HepG2 (cell line): ENCODE measurements at regions not wholly inside any gene's neighbourhood (a gene's known extent, or its start where the extent isn't known, plus 50 kb on each side); places are given as distances from the start of the nearest gene placed in this dataset.

Experiments used
- ETV6 ChIP-seq: sonication (generic); formaldehyde crosslinking; conservative IDR thresholded peaks from 2 replicates; pipeline ENCODE4 v1.4.0; 2020; ENCODE audit warnings: missing genetic modification reagents
- EZH2 ChIP-seq: conservative IDR thresholded peaks from 2 replicates; pipeline ENCODE4 v1.6.1; 2012; ENCODE audit warnings: mild to moderate bottlenecking, low read depth, low read length, moderate library complexity
- FOXK2 ChIP-seq: fragments of 450-650 bp; IDR thresholded peaks from 2 replicates; pipeline ENCODE4 v1.6.1; 2016
- ISL2 ChIP-seq: sonication (generic); formaldehyde crosslinking; IDR thresholded peaks from 2 replicates; pipeline ENCODE4 v1.5.0; 2020; ENCODE audit warnings: missing genetic modification reagents
- SCMH1 ChIP-seq: sonication (generic); formaldehyde crosslinking; IDR thresholded peaks from 2 replicates; pipeline ENCODE4 v1.9.0; 2021; ENCODE audit warnings: missing genetic modification reagents, mild to moderate bottlenecking, borderline replicate concordance
- SIN3A ChIP-seq: IDR thresholded peaks from 2 replicates; pipeline ENCODE4 v1.6.1; 2011; ENCODE audit warnings: low read depth, mild to moderate bottlenecking, control low read depth, low read length, borderline replicate concordance
- SMARCC2 ChIP-seq: fragments of 450-650 bp; IDR thresholded peaks from 2 replicates; pipeline ENCODE4 v1.6.1; 2017; ENCODE audit warnings: antibody characterized with exemption, mild to moderate bottlenecking
- TOE1 ChIP-seq: sonication (generic); formaldehyde crosslinking; IDR thresholded peaks from 2 replicates; pipeline ENCODE4 v1.4.0; 2020; ENCODE audit warnings: mild to moderate bottlenecking, missing genetic modification reagents
- YY1 ChIP-seq: IDR thresholded peaks from 2 replicates; pipeline ENCODE4 v1.6.1; 2011; ENCODE audit warnings: low read length, low read depth, moderate library complexity, mild to moderate bottlenecking; ENCODE audit not compliant: insufficient read depth, insufficient replicate concordance
- ZBTB21 ChIP-seq: sonication (generic); formaldehyde crosslinking; IDR thresholded peaks from 2 replicates; pipeline ENCODE4 v1.4.0; 2020; ENCODE audit warnings: missing genetic modification reagents
- TF ChIP-seq, protein P1 (sequence below): sonication (generic); formaldehyde crosslinking; IDR thresholded peaks from one replicate; pipeline ENCODE4 v1.5.1; 2020; ENCODE audit warnings: mild to moderate bottlenecking, missing genetic modification reagents; ENCODE audit errors: not compliant biosample characterization
- TF ChIP-seq, protein P2 (sequence below): sonication (generic); formaldehyde crosslinking; IDR thresholded peaks from 2 replicates; pipeline ENCODE4 v1.5.0; 2020; ENCODE audit warnings: mild to moderate bottlenecking, missing genetic modification reagents, moderate library complexity

DNA sequence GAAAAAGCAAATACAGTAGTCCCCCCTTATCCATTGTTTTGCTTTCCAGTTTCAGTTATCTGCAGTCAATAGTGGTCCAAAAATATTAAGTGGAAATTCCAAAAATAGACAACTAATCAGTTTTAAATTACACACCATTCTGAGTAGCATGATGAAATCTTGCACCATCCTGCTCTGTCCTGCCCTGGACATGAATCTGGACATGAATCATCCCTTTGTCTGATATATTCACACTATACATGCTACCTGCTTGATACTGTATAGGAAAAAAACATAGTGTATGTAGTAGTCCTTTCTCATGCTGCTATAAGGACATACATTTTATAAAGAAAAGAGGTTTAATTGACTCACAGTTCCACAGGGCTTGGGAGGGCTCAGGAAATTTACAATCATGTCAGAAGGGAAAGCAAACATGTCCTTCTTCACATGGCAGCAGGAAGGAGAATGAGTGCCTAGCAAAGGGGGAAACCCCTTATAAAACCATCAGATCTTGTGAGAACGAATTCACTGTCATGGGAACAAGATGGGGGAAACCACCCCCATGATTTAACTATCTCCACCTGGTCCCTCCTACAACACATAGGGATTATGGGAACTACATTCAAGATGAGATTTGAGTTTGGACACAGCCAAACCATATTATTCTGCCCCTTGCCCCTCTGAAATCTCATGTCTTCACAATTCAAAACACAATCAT, 153.9 kb downstream of the ARRDC3 start:
- TF ChIP-seq YY1 = no peak
- no peak for TF ChIP-seq TOE1 (CRISPR knock-in tag)
- no peak for TF ChIP-seq SIN3A
- no peak for TF ChIP-seq SCMH1 (CRISPR knock-in tag)
- TF ChIP-seq FOXK2 = no peak
- TF ChIP-seq, protein P1, sequence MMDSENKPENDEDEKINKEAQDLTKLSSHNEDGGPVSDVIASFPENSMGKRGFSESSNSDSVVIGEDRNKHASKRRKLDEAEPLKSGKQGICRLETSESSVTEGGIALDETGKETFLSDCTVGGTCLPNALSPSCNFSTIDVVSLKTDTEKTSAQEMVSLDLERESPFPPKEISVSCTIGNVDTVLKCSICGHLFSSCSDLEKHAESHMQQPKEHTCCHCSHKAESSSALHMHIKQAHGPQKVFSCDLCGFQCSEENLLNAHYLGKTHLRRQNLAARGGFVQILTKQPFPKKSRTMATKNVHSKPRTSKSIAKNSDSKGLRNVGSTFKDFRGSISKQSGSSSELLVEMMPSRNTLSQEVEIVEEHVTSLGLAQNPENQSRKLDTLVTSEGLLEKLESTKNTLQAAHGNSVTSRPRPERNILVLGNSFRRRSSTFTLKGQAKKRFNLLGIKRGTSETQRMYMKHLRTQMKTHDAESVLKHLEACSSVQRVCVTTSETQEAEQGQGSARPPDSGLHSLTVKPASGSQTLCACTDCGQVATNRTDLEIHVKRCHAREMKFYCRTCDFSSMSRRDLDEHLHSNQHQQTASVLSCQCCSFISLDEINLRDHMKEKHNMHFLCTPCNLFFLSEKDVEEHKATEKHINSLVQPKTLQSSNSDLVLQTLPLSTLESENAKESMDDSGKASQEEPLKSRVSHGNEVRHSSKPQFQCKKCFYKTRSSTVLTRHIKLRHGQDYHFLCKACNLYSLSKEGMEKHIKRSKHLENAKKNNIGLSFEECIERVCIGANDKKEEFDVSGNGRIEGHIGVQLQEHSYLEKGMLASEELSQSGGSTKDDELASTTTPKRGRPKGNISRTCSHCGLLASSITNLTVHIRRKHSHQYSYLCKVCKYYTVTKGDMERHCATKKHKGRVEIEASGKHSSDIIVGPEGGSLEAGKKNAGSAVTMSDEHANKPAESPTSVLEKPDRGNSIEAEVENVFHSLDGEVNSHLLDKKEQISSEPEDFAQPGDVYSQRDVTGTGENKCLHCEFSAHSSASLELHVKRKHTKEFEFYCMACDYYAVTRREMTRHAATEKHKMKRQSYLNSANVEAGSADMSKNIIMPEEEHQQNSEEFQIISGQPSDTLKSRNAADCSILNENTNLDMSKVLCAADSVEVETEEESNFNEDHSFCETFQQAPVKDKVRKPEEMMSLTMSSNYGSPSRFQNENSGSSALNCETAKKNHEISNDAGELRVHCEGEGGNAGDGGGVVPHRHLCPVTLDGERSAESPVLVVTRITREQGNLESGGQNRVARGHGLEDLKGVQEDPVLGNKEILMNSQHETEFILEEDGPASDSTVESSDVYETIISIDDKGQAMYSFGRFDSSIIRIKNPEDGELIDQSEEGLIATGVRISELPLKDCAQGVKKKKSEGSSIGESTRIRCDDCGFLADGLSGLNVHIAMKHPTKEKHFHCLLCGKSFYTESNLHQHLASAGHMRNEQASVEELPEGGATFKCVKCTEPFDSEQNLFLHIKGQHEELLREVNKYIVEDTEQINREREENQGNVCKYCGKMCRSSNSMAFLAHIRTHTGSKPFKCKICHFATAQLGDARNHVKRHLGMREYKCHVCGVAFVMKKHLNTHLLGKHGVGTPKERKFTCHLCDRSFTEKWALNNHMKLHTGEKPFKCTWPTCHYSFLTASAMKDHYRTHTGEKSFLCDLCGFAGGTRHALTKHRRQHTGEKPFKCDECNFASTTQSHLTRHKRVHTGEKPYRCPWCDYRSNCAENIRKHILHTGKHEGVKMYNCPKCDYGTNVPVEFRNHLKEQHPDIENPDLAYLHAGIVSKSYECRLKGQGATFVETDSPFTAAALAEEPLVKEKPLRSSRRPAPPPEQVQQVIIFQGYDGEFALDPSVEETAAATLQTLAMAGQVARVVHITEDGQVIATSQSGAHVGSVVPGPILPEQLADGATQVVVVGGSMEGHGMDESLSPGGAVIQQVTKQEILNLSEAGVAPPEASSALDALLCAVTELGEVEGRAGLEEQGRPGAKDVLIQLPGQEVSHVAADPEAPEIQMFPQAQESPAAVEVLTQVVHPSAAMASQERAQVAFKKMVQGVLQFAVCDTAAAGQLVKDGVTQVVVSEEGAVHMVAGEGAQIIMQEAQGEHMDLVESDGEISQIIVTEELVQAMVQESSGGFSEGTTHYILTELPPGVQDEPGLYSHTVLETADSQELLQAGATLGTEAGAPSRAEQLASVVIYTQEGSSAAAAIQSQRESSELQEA (CRISPR knock-in tag) = no peak
- TF ChIP-seq EZH2 = no peak
- no peak for TF ChIP-seq SMARCC2
- no peak for TF ChIP-seq ISL2 (CRISPR knock-in tag)
- TF ChIP-seq, protein P2, sequence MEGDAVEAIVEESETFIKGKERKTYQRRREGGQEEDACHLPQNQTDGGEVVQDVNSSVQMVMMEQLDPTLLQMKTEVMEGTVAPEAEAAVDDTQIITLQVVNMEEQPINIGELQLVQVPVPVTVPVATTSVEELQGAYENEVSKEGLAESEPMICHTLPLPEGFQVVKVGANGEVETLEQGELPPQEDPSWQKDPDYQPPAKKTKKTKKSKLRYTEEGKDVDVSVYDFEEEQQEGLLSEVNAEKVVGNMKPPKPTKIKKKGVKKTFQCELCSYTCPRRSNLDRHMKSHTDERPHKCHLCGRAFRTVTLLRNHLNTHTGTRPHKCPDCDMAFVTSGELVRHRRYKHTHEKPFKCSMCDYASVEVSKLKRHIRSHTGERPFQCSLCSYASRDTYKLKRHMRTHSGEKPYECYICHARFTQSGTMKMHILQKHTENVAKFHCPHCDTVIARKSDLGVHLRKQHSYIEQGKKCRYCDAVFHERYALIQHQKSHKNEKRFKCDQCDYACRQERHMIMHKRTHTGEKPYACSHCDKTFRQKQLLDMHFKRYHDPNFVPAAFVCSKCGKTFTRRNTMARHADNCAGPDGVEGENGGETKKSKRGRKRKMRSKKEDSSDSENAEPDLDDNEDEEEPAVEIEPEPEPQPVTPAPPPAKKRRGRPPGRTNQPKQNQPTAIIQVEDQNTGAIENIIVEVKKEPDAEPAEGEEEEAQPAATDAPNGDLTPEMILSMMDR = no peak
- TF ChIP-seq ZBTB21 = no peak
- no peak for TF ChIP-seq ETV6
